Breast epithelium (tissue), 3 donors: ENCODE measurements at regions not wholly inside any gene's neighbourhood (a gene's known extent, or its start where the extent isn't known, plus 50 kb on each side); places are given as distances from the start of the nearest gene placed in this dataset.

Source experiments
- POLR2A ChIP-seq: fragments of 450-650 bp; IDR thresholded peaks from one replicate; pipeline ENCODE4 v1.6.1; 2016; ENCODE audit warnings: antibody characterized with exemption, mild to moderate bottlenecking, moderate library complexity
- TF ChIP-seq, protein P1 (sequence below), 3 donors: fragments of 450-650 bp; IDR thresholded peaks; one replicate each; pipeline ENCODE4 v1.5.1; 2016 to 2017; ENCODE audit warnings: antibody characterized with exemption in 3 of 3, mild to moderate bottlenecking in 3 of 3, moderate library complexity in 3 of 3

DNA sequence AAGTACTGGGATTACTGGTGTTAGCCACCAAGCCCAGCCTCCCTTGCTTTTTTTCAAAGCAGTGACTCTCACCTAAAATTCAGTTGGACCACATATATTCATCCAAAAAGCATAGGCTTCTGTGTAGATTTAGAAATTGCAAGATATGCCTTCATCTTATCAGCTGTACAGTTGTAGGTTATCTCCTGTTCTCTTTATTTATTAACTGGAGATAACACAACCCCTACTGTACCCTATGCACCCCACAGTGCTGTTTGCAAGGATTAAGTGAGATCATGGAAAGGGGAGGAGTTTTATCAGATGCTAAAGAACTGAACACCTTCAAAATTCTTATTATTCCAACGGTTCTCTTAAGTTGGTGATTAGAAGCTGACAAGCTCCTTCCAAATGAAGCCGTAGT lies 164.4 kb upstream of the JARID2 start:
- TF ChIP-seq, protein P1, sequence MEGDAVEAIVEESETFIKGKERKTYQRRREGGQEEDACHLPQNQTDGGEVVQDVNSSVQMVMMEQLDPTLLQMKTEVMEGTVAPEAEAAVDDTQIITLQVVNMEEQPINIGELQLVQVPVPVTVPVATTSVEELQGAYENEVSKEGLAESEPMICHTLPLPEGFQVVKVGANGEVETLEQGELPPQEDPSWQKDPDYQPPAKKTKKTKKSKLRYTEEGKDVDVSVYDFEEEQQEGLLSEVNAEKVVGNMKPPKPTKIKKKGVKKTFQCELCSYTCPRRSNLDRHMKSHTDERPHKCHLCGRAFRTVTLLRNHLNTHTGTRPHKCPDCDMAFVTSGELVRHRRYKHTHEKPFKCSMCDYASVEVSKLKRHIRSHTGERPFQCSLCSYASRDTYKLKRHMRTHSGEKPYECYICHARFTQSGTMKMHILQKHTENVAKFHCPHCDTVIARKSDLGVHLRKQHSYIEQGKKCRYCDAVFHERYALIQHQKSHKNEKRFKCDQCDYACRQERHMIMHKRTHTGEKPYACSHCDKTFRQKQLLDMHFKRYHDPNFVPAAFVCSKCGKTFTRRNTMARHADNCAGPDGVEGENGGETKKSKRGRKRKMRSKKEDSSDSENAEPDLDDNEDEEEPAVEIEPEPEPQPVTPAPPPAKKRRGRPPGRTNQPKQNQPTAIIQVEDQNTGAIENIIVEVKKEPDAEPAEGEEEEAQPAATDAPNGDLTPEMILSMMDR (IDR thresholded peaks at IDR 0.05), result no peak
- no peak for TF ChIP-seq POLR2A
